B cell (primary cell): ENCODE measurements at regions not wholly inside any gene's neighbourhood (a gene's known extent, or its start where the extent isn't known, plus 50 kb on each side); places are given as distances from the start of the nearest gene placed in this dataset.

Experiments
- ATAC-seq: fragments of 200-7000 bp; cut with Tn5 transposase; one replicate; pipeline ENCODE4 v1.10.0; 2021; ENCODE audit warnings: low read depth, mild to moderate bottlenecking, moderate number of reproducible peaks, moderate library complexity
- CTCF ChIA-PET: fragments of 350-600 bp; sonication (Branson Sonifier 250); formaldehyde crosslinking; loops from one replicate; lab custom pipeline; 2021; ENCODE audit warnings: antibody characterized with exemption, inconsistent platforms; lab: Charles Lee
- POLR2A ChIA-PET: fragments of 350-600 bp; sonication (Branson Sonifier 250); formaldehyde crosslinking; loops from one replicate; lab custom pipeline; 2021; ENCODE audit warnings: antibody characterized with exemption; lab: Charles Lee
- DNase-seq: peaks from one replicate; pipeline ENCODE4 v3.0.0; 2013
- H2AFZ ChIP-seq: 2 replicates; pipeline ENCODE4 v1.6.1; 2012; ENCODE audit warnings: mild to moderate bottlenecking, low read depth, low read length; ENCODE audit not compliant: insufficient read depth, poor library complexity, severe bottlenecking
- H3K27ac ChIP-seq, 2 donors: 1 replicate in 1 of 2; 2 replicates in 1 of 2; pipeline ENCODE4 v1.5.1; 2012 to 2013; ENCODE audit warnings: low read length in 2 of 2, mild to moderate bottlenecking in 2 of 2, moderate library complexity in 1 of 2
- H3K27me3 ChIP-seq, 4 experiments: fragments of 200-600 bp in 1 of 4; sonication (generic) in 1 of 4; replicated peaks in 1 of 4; 1 replicate in 2 of 4; 2 replicates in 2 of 4; pipeline versions ENCODE4 v1.6.1 to v1.7.0; 2013 to 2016; ENCODE audit warnings: low read length in 3 of 4, mild to moderate bottlenecking in 2 of 4, mixed read lengths in 1 of 4, moderate library complexity in 1 of 4; ENCODE audit not compliant: insufficient read depth in 4 of 4, control insufficient read depth in 3 of 4; ENCODE audit errors: control extremely low read depth in 1 of 4
- H3K36me3 ChIP-seq, 2 experiments: replicated peaks in 1 of 2; 1 replicate in 1 of 2; 2 replicates in 1 of 2; pipeline versions ENCODE4 v1.6.1 to v1.7.1; 2013; ENCODE audit warnings: low read length in 1 of 2; ENCODE audit not compliant: insufficient read depth in 2 of 2, control insufficient read depth in 1 of 2; ENCODE audit errors: control extremely low read depth in 1 of 2, extremely low read depth in 1 of 2
- H3K4me1 ChIP-seq, 2 donors: fragments of 200-600 bp in 1 of 2; sonication (generic) in 1 of 2; 1 replicate in 1 of 2; 2 replicates in 1 of 2; pipeline versions ENCODE4 v1.5.1 to v1.6.1; 2013 to 2017; ENCODE audit warnings: low read length in 2 of 2; ENCODE audit not compliant: control insufficient read depth in 2 of 2, insufficient read depth in 2 of 2
- H3K4me2 ChIP-seq: replicated peaks from 2 replicates; pipeline ENCODE3; 2012; ENCODE audit warnings: mild to moderate bottlenecking, low read depth, low read length; ENCODE audit not compliant: poor library complexity, severe bottlenecking
- H3K4me3 ChIP-seq, 5 experiments: fragments of 200-600 bp in 1 of 5; sonication (generic) in 1 of 5; 1 replicate in 3 of 5; 2 replicates in 2 of 5; pipeline versions ENCODE4 v1.5.1 to v1.7.0; 2011 to 2016; ENCODE audit warnings: low read length in 4 of 5, mild to moderate bottlenecking in 4 of 5, low read depth in 2 of 5, control low read depth in 1 of 5, moderate library complexity in 1 of 5; ENCODE audit not compliant: insufficient read depth in 1 of 5; ENCODE audit errors: control extremely low read depth in 1 of 5, extremely low read depth in 1 of 5
- H3K79me2 ChIP-seq: fragments of 200-600 bp; sonication (generic); one replicate; pipeline ENCODE4 v1.6.0; 2016; ENCODE audit warnings: low read length; ENCODE audit not compliant: control insufficient read depth, insufficient read depth
- H3K9ac ChIP-seq: fragments of 200-600 bp; sonication (generic); 2 replicates; pipeline ENCODE4 v1.6.1; 2017; ENCODE audit warnings: mild to moderate bottlenecking, low read length, moderate library complexity
- H3K9me3 ChIP-seq, 3 donors: one replicate each; pipeline versions ENCODE4 v1.6.1 to v1.7.1; 2013; ENCODE audit warnings: low read length in 2 of 3; ENCODE audit not compliant: control insufficient read depth in 2 of 3, insufficient read depth in 1 of 3; ENCODE audit errors: control extremely low read depth in 1 of 3
- H4K20me1 ChIP-seq: 2 replicates; pipeline ENCODE4 v1.6.0; 2012; ENCODE audit warnings: mild to moderate bottlenecking, low read length; ENCODE audit not compliant: insufficient read depth, control insufficient read depth, poor library complexity, severe bottlenecking
- H3K27ac Mint-ChIP-seq: one replicate; pipeline ENCODE4 v1.8.0; 2021; ENCODE audit warnings: mixed read lengths
- H3K27me3 Mint-ChIP-seq: one replicate; pipeline ENCODE4 v1.8.0; 2021; ENCODE audit warnings: mixed read lengths
- H3K4me1 Mint-ChIP-seq: one replicate; pipeline ENCODE4 v1.8.0; 2021; ENCODE audit warnings: mixed read lengths
- H3K4me3 Mint-ChIP-seq: one replicate; pipeline ENCODE4 v1.8.0; 2021; ENCODE audit warnings: mixed read lengths
- H3K9me3 Mint-ChIP-seq: one replicate; pipeline ENCODE4 v1.8.0; 2022; ENCODE audit warnings: mixed read lengths; ENCODE audit not compliant: insufficient read depth
- EZH2 ChIP-seq: IDR thresholded peaks from 2 replicates; pipeline ENCODE4 v1.6.1; 2012; ENCODE audit warnings: borderline replicate concordance, low read depth, mild to moderate bottlenecking, moderate library complexity, low read length; ENCODE audit not compliant: insufficient read depth, poor library complexity, severe bottlenecking
- WGBS: methylation state at CpG from one replicate; pipeline ENCODE4 v1.1.5; 2013; ENCODE audit warnings: missing lambda C conversion rate; ENCODE audit not compliant: insufficient coverage; 5-methylcytosine and 5-hydroxymethylcytosine counted together
- intact Hi-C: fragments of 100-400 bp; cut with micrococcal nuclease; formaldehyde crosslinking; loops from one replicate; pipeline ENCODE4 v1.10.0; 2022
- TF ChIP-seq, protein P1 (sequence below): fragments of 200-600 bp; IDR thresholded peaks from one replicate; pipeline ENCODE4 v1.8.0; 2022; ENCODE audit warnings: antibody characterized with exemption, mild to moderate bottlenecking

- DNase-seq (no peak), ATAC-seq (no peak)
- Mint-ChIP-seq H3K4me1 (no peaks in the 10 kb centered on the region), H3K27ac (no peak overlapping the region), H3K27me3 (no peaks in the 10 kb centered on the region), H3K4me3 (no peak overlapping the region), H3K9me3 (no peaks in the 10 kb centered on the region)
- intact Hi-C loops, result no loop called here
- H4K20me1 ChIP-seq, result no peaks in the 10 kb centered on the region
- no peaks in the 10 kb centered on the region for H3K9me3 ChIP-seq
- H3K9ac ChIP-seq, result no peak overlapping the region
- ChIA-PET CTCF (no interaction called here), POLR2A (no interaction called here)
- H3K27ac ChIP-seq, result no peak overlapping the region
- H3K4me2 ChIP-seq, result no peak overlapping the region
- H3K36me3 ChIP-seq, result no peaks in the 10 kb centered on the region
- H3K27me3 ChIP-seq, result no peaks in the 10 kb centered on the region
- H3K4me1 ChIP-seq, result no peaks in the 10 kb centered on the region
- no peaks in the 10 kb centered on the region for H3K79me2 ChIP-seq
- WGBS, result 93% methylated on average over 2 of the region's 2 CpGs
- H3K4me3 ChIP-seq, result no peak overlapping the region
- no peak for TF ChIP-seq EZH2
- TF ChIP-seq, protein P1, sequence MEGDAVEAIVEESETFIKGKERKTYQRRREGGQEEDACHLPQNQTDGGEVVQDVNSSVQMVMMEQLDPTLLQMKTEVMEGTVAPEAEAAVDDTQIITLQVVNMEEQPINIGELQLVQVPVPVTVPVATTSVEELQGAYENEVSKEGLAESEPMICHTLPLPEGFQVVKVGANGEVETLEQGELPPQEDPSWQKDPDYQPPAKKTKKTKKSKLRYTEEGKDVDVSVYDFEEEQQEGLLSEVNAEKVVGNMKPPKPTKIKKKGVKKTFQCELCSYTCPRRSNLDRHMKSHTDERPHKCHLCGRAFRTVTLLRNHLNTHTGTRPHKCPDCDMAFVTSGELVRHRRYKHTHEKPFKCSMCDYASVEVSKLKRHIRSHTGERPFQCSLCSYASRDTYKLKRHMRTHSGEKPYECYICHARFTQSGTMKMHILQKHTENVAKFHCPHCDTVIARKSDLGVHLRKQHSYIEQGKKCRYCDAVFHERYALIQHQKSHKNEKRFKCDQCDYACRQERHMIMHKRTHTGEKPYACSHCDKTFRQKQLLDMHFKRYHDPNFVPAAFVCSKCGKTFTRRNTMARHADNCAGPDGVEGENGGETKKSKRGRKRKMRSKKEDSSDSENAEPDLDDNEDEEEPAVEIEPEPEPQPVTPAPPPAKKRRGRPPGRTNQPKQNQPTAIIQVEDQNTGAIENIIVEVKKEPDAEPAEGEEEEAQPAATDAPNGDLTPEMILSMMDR, result no peak
- no peak overlapping the region for H2AFZ ChIP-seq
Measured at GRCh38 chr6:140609956-140610355, 1235.5 kb upstream of the CITED2 start.

- no peak overlapping the region for H2AFZ ChIP-seq
- intact Hi-C loops, result no loop called here
- no CpG with 5 or more reads among the region's 3 CpGs for WGBS
- Mint-ChIP-seq H3K27ac (no peak overlapping the region), H3K4me3 (no peak overlapping the region), H3K9me3 (no peaks in the 10 kb centered on the region), H3K27me3 (no peaks in the 10 kb centered on the region), H3K4me1 (no peaks in the 10 kb centered on the region)
- H3K27me3 ChIP-seq, result no peaks in the 10 kb centered on the region
- H3K4me2 ChIP-seq, result no peak overlapping the region
- no peaks in the 10 kb centered on the region for H4K20me1 ChIP-seq
- ATAC-seq (no peak), DNase-seq (no peak)
- H3K4me1 ChIP-seq, result no peaks in the 10 kb centered on the region
- H3K9ac ChIP-seq, result no peak overlapping the region
- no peak overlapping the region for H3K27ac ChIP-seq
- no peaks in the 10 kb centered on the region for H3K36me3 ChIP-seq
- H3K4me3 ChIP-seq, result no peak overlapping the region
- POLR2A ChIA-PET, result no interaction called here
- TF ChIP-seq, protein P1, result no peak
- TF ChIP-seq EZH2, result no peak
- CTCF ChIA-PET, result no interaction called here
- no peaks in the 10 kb centered on the region for H3K79me2 ChIP-seq
- H3K9me3 ChIP-seq, result no peaks in the 10 kb centered on the region
Measured at GRCh38 chr6:140609321-140609720, 1234.9 kb upstream of the CITED2 start.
